SK-N-SH (cell line): ENCODE measurements at regions not wholly inside any gene's neighbourhood (a gene's known extent, or its start where the extent isn't known, plus 50 kb on each side); places are given as distances from the start of the nearest gene placed in this dataset.

ENCODE experiments used
- CTCF ChIA-PET: fragments of 300-600, 350-600 bp; formaldehyde crosslinking; extraction: SDS; loops from one replicate; lab custom pipeline; 2021; lab: Yijun Ruan, JAX
- POLR2A ChIA-PET: fragments of 350-600 bp; sonication (Branson Sonifier 250); formaldehyde crosslinking; extraction: SDS; loops from one replicate; lab custom pipeline; 2020; ENCODE audit warnings: antibody characterized with exemption, inconsistent platforms; lab: Yijun Ruan, JAX
- DNase-seq: peaks from one replicate; pipeline ENCODE4 v3.0.0; 2012
- H2AFZ ChIP-seq: fragments of 200-600 bp; sonication (generic); 2 replicates; pipeline ENCODE4 v1.8.1; 2016; ENCODE audit warnings: antibody characterized with exemption, mild to moderate bottlenecking, low read depth
- H3F3A ChIP-seq: fragments of 200-600 bp; sonication (generic); replicated peaks from 2 replicates; pipeline ENCODE3; 2016; ENCODE audit warnings: antibody characterized with exemption, mild to moderate bottlenecking; ENCODE audit not compliant: insufficient read depth
- H3K27ac ChIP-seq, 2 experiments: fragments of 200-500 bp in 1 of 2; fragments of 200-600 bp in 1 of 2; sonication (Bioruptor generic) in 1 of 2; sonication (generic), shearing (Covaris generic) in 1 of 2; 2 replicates each; pipeline versions ENCODE4 v1.5.1 to v1.6.1; 2014 to 2016; ENCODE audit warnings: low read depth in 2 of 2, inconsistent platforms in 1 of 2, low read length in 1 of 2, mild to moderate bottlenecking in 1 of 2, mixed read lengths in 1 of 2
- H3K27me3 ChIP-seq: fragments of 200-600 bp; sonication (generic), shearing (Covaris generic); 2 replicates; pipeline ENCODE4 v1.6.1; 2016; ENCODE audit warnings: mixed run types; ENCODE audit not compliant: insufficient read depth
- H3K36me3 ChIP-seq, 2 experiments: fragments of 200-500 bp in 1 of 2; fragments of 200-600 bp in 1 of 2; sonication (Bioruptor generic) in 1 of 2; sonication (generic) in 1 of 2; replicated peaks in 1 of 2; 2 replicates each; pipeline versions ENCODE3 to v1.5.1; 2014 to 2016; ENCODE audit warnings: low read length in 1 of 2, mild to moderate bottlenecking in 1 of 2; ENCODE audit not compliant: insufficient read depth in 2 of 2, control insufficient read depth in 1 of 2
- H3K4me1 ChIP-seq, 2 experiments: fragments of 200-500 bp in 1 of 2; fragments of 200-600 bp in 1 of 2; sonication (Bioruptor generic) in 1 of 2; sonication (generic), shearing (Covaris generic) in 1 of 2; 2 replicates each; pipeline versions ENCODE4 v1.5.1 to v1.6.1; 2014 to 2016; ENCODE audit warnings: low read depth in 1 of 2, low read length in 1 of 2, mixed run types in 1 of 2; ENCODE audit not compliant: insufficient read depth in 2 of 2, control insufficient read depth in 1 of 2
- H3K4me2 ChIP-seq: fragments of 200-600 bp; sonication (generic), shearing (Covaris generic); 2 replicates; pipeline ENCODE4 v1.6.1; 2017; ENCODE audit warnings: mixed run types
- H3K4me3 ChIP-seq, 2 experiments: fragments of 200-500 bp in 1 of 2; fragments of 200-600 bp in 1 of 2; sonication (Bioruptor generic) in 1 of 2; sonication (generic), shearing (Covaris generic) in 1 of 2; 2 replicates each; pipeline versions ENCODE4 v1.5.1 to v1.8.1; 2014 to 2016; ENCODE audit warnings: low read depth in 2 of 2, inconsistent platforms in 1 of 2, low read length in 1 of 2, mild to moderate bottlenecking in 1 of 2, mixed read lengths in 1 of 2, moderate library complexity in 1 of 2
- H3K79me2 ChIP-seq: fragments of 200-600 bp; sonication (generic); 2 replicates; pipeline ENCODE4 v1.8.1; 2017; ENCODE audit warnings: mild to moderate bottlenecking; ENCODE audit not compliant: insufficient read depth
- H3K9ac ChIP-seq: fragments of 200-600 bp; sonication (generic); 2 replicates; pipeline ENCODE4 v1.6.1; 2017; ENCODE audit warnings: mixed run types
- H3K9me2 ChIP-seq: fragments of 200-600 bp; sonication (generic); 2 replicates; pipeline ENCODE4 v1.6.1; 2017; ENCODE audit warnings: mixed run types
- H3K9me3 ChIP-seq: fragments of 200-600 bp; sonication (generic); 2 replicates; pipeline ENCODE4 v1.6.1; 2017; ENCODE audit warnings: mixed run types, mild to moderate bottlenecking, moderate library complexity
- H4K20me1 ChIP-seq: fragments of 200-600 bp; sonication (generic); 2 replicates; pipeline ENCODE4 v1.6.1; 2017; ENCODE audit warnings: mild to moderate bottlenecking, mixed run types; ENCODE audit not compliant: insufficient read depth
- CHD2 ChIP-seq: fragments of 150-350 bp; IDR thresholded peaks from 2 replicates; pipeline ENCODE4 v1.6.1; 2018; ENCODE audit warnings: low read length; ENCODE audit not compliant: partially characterized antibody
- FOXJ3 ChIP-seq: sonication (generic); formaldehyde crosslinking; IDR thresholded peaks from 2 replicates; pipeline ENCODE4 v1.5.1; 2020; ENCODE audit warnings: mild to moderate bottlenecking, missing genetic modification reagents
- FOXM1 ChIP-seq: IDR thresholded peaks from 2 replicates; pipeline ENCODE4 v1.4.0; 2012; ENCODE audit warnings: low read depth, mild to moderate bottlenecking
- MEF2A ChIP-seq: IDR thresholded peaks from 2 replicates; pipeline ENCODE4 v1.4.0; 2012; ENCODE audit warnings: low read depth, borderline replicate concordance
- MXI1 ChIP-seq: IDR thresholded peaks from 2 replicates; pipeline ENCODE4 v1.6.1; 2012; ENCODE audit warnings: mild to moderate bottlenecking, low read depth, low read length, improper control_type of control experiment
- NRF1 ChIP-seq: IDR thresholded peaks from 2 replicates; pipeline ENCODE4 v1.6.1; 2012; ENCODE audit warnings: low read depth, mild to moderate bottlenecking, low read length
- RFX5 ChIP-seq: IDR thresholded peaks from 2 replicates; pipeline ENCODE4 v1.6.1; 2012; ENCODE audit warnings: mild to moderate bottlenecking, improper control_type of control experiment, low read length
- RXRA ChIP-seq: IDR thresholded peaks from 2 replicates; pipeline ENCODE4 v1.4.0; 2012; ENCODE audit warnings: low read depth, mild to moderate bottlenecking, borderline replicate concordance
- SIN3A ChIP-seq: IDR thresholded peaks from 2 replicates; pipeline ENCODE4 v1.6.1; 2012; ENCODE audit warnings: low read depth, mild to moderate bottlenecking, low read length, moderate library complexity, borderline replicate concordance
- SMC3 ChIP-seq: IDR thresholded peaks from 2 replicates; pipeline ENCODE4 v1.6.1; 2012; ENCODE audit warnings: low read depth, low read length, improper control_type of control experiment
- TAF1 ChIP-seq: IDR thresholded peaks from 2 replicates; pipeline ENCODE4 v1.6.1; 2012; ENCODE audit warnings: low read depth, mild to moderate bottlenecking, low read length, moderate library complexity, borderline replicate concordance
- TEAD4 ChIP-seq: IDR thresholded peaks from 2 replicates; pipeline ENCODE4 v1.4.0; 2012; ENCODE audit warnings: mild to moderate bottlenecking, borderline replicate concordance; ENCODE audit not compliant: insufficient read depth
- WGBS: methylation state at CpG from one replicate; pipeline ENCODE4 v1.1.6; 2017; ENCODE audit warnings: low lambda C conversion rate; 5-methylcytosine and 5-hydroxymethylcytosine counted together
- TF ChIP-seq, protein P1 (sequence below): fragments of 200-600 bp; sonication (generic); IDR thresholded peaks from 2 replicates; pipeline ENCODE4 v1.6.1; 2017; ENCODE audit warnings: antibody characterized with exemption, mild to moderate bottlenecking, moderate library complexity
- TF ChIP-seq, protein P2 (sequence below): IDR thresholded peaks from 2 replicates; pipeline ENCODE4 v1.4.0; 2012; ENCODE audit warnings: low read depth
- TF ChIP-seq, protein P3 (sequence below): fragments of 150-350 bp; IDR thresholded peaks from 2 replicates; pipeline ENCODE4 v1.6.1; 2016; ENCODE audit warnings: mild to moderate bottlenecking, low read depth, low read length

GRCh38 chr16:77037696-77038347, 153.2 kb upstream of the MON1B start (continued):
- TF ChIP-seq, protein P1, sequence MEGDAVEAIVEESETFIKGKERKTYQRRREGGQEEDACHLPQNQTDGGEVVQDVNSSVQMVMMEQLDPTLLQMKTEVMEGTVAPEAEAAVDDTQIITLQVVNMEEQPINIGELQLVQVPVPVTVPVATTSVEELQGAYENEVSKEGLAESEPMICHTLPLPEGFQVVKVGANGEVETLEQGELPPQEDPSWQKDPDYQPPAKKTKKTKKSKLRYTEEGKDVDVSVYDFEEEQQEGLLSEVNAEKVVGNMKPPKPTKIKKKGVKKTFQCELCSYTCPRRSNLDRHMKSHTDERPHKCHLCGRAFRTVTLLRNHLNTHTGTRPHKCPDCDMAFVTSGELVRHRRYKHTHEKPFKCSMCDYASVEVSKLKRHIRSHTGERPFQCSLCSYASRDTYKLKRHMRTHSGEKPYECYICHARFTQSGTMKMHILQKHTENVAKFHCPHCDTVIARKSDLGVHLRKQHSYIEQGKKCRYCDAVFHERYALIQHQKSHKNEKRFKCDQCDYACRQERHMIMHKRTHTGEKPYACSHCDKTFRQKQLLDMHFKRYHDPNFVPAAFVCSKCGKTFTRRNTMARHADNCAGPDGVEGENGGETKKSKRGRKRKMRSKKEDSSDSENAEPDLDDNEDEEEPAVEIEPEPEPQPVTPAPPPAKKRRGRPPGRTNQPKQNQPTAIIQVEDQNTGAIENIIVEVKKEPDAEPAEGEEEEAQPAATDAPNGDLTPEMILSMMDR = no peak
- TF ChIP-seq MEF2A = no peak
- no peak for TF ChIP-seq RFX5
- TF ChIP-seq, protein P2, sequence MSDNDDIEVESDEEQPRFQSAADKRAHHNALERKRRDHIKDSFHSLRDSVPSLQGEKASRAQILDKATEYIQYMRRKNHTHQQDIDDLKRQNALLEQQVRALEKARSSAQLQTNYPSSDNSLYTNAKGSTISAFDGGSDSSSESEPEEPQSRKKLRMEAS = no peak
- no peak for TF ChIP-seq CHD2
- TF ChIP-seq MXI1 = no peak

- Histone ChIP-seq H3K27ac (no peak overlapping the region), H3K9ac (no peak overlapping the region), H3K4me2 (no peak overlapping the region), H3K79me2 (no peaks in the 10 kb centered on the region), H3F3A (no peaks in the 10 kb centered on the region), H3K36me3 (no peaks in the 10 kb centered on the region), H3K27me3 (no peaks in the 10 kb centered on the region), H3K4me3 (no peak overlapping the region), H3K4me1 (no peaks in the 10 kb centered on the region; a peak in 1 of 4 replicates), H4K20me1 (no peaks in the 10 kb centered on the region), H2AFZ (no peak overlapping the region), H3K9me2 (no peaks in the 10 kb centered on the region), H3K9me3 (no peaks in the 10 kb centered on the region)
- ChIA-PET CTCF (interaction anchor here (1.7 kb wide), 1 partner anchor 15 kb away, joined by 6 read pairs; no protein-coding TSS in a partner anchor), POLR2A (no interaction called here)
- WGBS = 29% methylated on average over 5 of the region's 5 CpGs
- DNase-seq = no peak
- TF ChIP-seq, protein P3, sequence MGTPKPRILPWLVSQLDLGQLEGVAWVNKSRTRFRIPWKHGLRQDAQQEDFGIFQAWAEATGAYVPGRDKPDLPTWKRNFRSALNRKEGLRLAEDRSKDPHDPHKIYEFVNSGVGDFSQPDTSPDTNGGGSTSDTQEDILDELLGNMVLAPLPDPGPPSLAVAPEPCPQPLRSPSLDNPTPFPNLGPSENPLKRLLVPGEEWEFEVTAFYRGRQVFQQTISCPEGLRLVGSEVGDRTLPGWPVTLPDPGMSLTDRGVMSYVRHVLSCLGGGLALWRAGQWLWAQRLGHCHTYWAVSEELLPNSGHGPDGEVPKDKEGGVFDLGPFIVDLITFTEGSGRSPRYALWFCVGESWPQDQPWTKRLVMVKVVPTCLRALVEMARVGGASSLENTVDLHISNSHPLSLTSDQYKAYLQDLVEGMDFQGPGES = no peak
- no peak for TF ChIP-seq NRF1
- TF ChIP-seq SIN3A = no peak
- no peak for TF ChIP-seq MXI1
- TF ChIP-seq TAF1 = no peak
- TF ChIP-seq RXRA = no peak
- no peak for TF ChIP-seq FOXJ3 (CRISPR knock-in tag)
- TF ChIP-seq TEAD4 = no peak
- no peak for TF ChIP-seq FOXM1
- no peak for TF ChIP-seq SMC3
Measured at GRCh38 chr16:77041468-77041867, 149.5 kb upstream of the MON1B start.
